DMS153 treated with DMSO at 0.1 percent for 48 hours (cell line): ENCODE measurements at regions not wholly inside any gene's neighbourhood (a gene's known extent, or its start where the extent isn't known, plus 50 kb on each side); places are given as distances from the start of the nearest gene placed in this dataset.

ENCODE experiments used
- DNase-seq: peaks from one replicate; lab custom pipeline; 2025; ENCODE audit not compliant: unreplicated experiment; lab: John Stamatoyannopoulos, UW

DNA sequence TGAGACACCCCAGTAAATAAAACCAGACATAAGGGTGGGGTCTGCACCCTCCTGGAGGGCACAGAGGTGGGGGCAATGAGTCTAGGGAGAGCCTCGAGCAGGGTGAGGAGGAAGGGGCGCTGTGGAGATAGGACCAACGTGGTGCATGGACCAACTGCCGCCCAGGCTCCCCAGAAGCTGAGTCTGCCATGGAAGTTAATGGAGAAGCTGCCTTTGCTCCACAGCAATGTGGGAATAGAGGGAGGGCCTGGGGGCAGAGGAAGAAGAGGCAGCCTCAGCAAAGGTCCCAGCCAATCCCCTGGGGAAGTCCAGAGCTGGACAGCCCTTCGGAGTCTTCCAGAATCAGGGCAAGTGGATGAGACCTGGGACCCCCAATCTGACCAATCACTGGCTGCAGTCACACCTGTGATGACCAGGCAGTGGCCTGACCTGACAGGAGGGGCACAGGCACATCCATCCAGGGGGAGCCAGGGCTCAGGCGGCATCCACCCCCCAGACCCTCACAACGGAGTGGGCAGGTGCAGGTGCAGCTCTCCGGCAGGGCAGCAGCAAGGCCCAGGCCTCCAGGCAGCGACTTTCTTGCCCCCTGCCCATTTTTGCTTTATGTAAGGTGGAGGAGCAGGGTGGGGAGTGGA is 242.2 kb upstream of the PPP2R2D start:
- no peak for DNase-seq

DNA sequence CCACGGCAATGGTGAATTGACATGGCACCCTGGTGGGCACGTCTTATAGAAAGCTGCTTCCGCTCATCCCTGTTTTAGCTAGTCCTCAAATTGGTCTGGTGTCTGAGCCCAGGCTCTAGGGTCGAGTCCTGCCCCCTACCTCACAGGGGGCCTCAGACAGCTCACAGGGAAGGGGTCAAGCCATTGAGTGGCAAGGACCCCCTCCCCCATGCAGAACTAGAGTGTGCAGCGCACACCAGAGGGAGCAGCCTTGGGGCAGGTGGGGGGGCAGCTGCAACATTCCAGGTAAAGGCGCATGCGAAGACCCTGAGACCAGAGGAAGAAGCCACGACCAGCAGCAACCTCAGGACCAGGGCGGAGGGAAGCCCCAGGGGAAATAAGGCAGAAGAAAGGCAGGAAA is 240.4 kb upstream of the PPP2R2D start:
- DNase-seq, result no peak

DNA sequence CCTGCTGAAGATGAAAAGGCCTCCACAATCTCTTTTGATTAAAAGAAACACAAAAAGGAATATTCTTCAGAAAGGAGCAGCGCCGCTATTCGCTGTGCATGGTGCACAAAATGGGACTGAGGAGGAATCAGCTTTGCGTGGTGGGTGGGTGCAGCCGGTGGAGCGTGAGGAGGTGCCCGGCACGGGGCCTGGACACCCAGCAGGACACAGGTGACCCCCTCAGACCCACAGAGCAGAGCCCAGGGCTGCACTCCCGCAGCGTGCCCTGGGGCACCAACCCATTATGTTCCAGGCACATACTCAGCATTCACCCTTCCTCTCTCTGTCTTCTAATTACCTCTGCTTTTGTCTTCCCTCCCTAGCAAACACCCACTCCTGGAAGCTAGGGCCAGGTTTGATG is 238.0 kb upstream of the PPP2R2D start:
- no peak for DNase-seq

- peak; percentile 78 for DNase-seq
Observed at GRCh38 chr10:131663351-131663750, 237.5 kb upstream of the PPP2R2D start.

DNA sequence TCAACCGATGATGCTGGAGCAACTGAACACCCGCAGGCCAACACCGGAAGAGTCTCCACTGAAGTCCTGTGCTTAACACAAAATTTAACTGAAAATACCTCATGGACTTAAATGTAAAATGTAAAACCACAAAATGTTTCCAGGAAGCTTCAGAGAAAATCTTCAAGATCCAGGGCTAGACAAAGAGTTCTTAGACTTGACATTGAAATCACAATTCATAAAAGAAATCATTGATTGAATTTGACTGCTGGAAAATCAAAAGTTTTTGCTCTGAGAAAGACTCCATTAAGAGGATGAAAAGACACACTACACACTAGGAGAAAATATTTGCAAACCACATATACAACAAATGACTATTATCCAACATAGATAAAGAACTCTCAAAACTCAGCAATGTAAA is 234.7 kb upstream of the PPP2R2D start:
- no peak for DNase-seq

DNA sequence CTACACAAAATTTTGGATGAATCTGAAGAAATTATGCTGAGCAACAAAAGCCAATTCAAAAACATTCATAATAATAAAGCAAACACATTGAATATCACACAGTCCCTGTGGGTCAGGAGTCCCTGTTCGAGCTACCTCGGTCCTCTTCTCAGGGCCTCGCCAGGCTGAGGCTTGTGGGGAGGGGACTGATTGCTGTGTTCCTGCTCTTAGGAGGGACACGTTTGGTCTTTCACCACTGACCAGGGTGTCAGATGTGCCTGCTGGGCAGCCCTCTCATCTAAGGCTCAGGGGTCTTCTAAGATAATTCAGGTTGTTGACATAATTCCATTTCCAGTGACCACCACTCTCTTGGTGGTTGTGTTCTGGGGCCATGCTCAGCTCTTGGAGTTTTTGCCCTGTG is 233.8 kb upstream of the PPP2R2D start:
- no peak for DNase-seq

DNA sequence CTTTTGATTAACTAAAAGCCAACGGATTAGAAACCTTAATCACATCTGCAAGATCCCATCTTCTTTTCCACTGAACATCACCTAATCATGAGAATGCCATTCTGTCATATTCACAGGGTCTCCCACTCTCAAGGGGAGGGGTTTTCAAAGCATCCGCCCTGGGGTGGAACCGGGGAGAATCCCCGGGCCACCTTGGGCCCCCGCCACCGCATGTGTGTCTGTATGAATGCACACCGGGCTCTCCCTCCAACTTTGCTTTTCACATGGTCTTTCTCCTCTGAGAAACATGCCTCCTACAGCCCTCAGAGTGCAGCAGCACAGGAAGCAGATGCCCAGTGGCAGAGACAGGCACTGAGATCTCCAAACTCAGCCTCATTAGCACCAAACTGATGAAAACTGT is 233.2 kb upstream of the PPP2R2D start:
- DNase-seq, result no peak

DNA sequence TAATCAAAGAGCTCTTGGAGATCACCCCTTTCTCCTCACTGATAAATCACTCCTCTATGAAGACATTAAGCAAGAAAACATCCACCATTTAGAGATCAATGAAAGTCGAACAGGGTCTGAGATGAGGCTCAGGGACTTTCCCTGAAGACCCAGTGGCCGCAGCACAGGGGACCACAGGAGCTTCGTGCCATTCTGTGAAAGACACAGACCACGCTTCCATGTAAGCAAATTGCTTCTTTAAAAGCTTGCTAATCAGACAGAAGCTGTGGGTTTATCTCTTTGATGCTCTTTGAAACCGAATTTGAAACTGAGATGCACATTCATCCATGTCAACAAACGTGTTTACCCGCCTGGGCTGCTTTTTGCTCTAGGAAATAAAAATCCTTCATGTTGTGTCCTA is 231.9 kb upstream of the PPP2R2D start:
- DNase-seq, result no peak

DNA sequence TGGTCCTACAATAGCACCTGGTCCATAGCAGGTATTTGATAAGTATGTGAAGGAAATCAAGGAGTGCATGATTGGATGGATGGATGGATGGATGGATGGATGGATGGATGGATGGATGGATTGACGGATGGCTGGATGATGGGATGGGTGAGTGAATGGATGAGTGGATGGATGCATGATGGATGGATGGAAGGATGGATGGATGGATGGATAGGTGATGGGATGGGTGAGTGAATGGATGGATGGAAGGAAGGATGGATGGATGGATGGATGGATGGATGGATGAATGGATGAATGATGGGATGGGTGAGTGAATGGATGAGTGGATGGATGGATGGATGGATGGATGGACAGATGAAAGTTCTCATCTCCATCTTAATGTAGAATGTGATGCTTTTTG is 231.0 kb upstream of the PPP2R2D start:
- DNase-seq, result no peak

DNA sequence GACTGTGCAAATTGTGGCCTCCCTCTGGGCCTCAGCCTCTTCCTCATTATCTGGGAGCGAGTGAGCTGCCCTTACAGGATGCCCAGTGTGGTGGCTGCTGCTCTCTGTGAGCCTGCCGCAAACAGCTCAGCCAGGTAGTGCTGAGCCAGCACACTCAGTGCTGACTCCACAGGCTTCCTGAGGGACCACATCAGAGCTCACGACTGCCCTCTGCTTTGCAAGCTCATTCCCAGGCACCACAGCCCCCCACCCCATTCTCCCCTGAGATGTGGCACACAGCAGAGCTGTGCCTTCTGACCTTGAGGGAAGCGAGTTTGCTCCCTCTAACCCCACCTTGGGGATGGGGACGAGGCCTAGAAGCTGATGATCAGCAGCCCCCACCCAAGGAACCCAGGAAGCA is 230.5 kb upstream of the PPP2R2D start:
- DNase-seq, result no peak

GRCh38 chr10:131673396-131673795 is 227.4 kb upstream of the PPP2R2D start:
- DNase-seq, result no peak

- DNase-seq, result no peak
Observed at GRCh38 chr10:131674130-131674529, 226.7 kb upstream of the PPP2R2D start.

DNA sequence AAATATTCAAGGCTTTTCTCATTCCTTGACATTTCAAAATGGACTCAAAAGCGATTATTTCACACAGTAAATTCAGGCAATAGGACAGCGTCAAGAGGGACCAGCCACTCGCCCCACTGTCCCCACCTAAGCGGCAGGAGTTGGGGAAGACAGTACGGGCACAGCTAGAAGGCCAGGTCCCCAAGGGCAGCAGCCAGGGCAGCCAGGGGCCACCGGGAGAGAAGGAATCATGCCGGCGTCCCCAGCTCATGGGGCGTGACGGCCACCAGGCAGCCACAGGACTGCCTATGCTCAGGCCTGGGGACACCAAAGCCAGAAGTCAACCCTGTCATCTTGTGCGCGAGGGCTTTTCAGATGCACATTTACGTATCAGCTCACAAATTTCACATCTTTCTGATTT is 225.7 kb upstream of the PPP2R2D start:
- DNase-seq, result no peak

- no peak for DNase-seq
Observed at GRCh38 chr10:131676046-131676799, 224.6 kb upstream of the PPP2R2D start.

DNA sequence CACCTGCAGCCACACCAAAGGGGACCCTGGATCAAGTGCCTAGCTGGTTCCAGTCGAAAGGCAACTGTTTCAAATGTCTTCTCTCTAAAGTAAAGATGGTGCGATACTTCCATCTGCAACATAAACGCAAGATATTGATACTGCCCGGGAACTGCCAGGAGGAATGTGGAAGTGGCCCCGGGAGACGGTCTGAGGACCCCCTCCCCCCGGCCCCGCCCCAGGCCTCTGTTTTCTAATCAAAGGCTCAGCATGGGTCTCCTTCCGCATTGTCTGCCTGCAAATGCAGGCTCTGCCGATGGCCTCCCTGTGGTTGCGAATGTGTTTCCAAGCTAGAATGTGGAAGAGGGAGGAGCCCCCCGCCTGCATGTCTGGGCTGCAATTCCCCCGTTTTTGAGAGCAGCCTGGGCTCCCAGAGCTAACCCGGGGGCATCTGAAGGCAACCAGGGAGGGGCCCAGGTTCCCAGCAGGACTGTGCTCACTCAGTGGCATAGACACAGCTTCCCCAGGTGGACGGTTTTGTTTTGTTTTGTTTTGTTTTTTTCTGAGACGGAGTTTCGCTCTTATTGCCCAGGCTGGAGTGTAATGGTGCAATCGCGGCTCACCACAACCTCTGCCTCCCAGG is 223.9 kb upstream of the PPP2R2D start:
- no peak for DNase-seq

GRCh38 chr10:131677671-131678070 is 223.1 kb upstream of the PPP2R2D start:
- DNase-seq, result no peak

- no peak for DNase-seq
Observed at GRCh38 chr10:131678171-131678570, 222.6 kb upstream of the PPP2R2D start.

- no peak for DNase-seq
Observed at GRCh38 chr10:131678613-131679012, 222.2 kb upstream of the PPP2R2D start.

DNA sequence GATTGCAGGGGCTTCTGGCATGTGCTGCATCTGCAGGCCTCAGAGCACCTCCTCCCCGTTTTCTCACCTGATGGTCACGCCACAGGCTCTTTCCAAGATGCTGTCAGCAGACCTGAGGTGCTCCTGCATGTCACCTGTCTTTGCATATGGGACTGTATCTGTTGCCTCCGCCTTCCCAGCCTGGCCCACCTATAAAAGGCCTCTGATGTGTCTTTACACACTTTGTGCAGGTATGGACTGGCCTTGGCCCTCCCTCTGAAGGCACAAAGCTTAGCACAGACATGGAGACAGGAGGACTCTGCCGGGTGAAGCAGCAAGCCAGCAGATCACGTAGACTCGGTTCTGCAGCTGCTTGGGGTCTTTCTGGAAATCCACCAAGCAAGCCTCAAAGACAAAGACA is 220.9 kb upstream of the PPP2R2D start:
- no peak for DNase-seq

- no peak for DNase-seq
Observed at GRCh38 chr10:131681122-131681521, 219.7 kb upstream of the PPP2R2D start.

DNA sequence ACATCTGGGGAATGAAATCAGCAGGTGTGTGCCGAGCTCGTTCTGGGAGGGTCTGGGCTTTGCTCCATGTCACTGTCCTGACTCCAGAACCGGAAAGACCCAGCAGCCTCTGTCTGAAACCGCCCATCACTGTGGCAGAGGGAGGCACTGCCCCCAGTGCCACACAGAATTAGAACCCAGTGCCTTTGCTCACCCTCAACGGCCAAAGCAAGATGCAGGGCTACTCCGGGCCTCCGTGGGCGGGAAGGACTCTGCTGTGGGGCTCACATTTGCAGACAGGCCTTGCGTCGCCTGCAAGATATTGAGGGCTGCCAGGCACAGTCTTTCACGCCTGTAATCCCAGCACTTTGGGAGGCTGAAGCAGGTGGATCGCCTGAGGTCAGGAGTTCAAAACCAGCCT is 219.2 kb upstream of the PPP2R2D start:
- DNase-seq, result no peak

DNA sequence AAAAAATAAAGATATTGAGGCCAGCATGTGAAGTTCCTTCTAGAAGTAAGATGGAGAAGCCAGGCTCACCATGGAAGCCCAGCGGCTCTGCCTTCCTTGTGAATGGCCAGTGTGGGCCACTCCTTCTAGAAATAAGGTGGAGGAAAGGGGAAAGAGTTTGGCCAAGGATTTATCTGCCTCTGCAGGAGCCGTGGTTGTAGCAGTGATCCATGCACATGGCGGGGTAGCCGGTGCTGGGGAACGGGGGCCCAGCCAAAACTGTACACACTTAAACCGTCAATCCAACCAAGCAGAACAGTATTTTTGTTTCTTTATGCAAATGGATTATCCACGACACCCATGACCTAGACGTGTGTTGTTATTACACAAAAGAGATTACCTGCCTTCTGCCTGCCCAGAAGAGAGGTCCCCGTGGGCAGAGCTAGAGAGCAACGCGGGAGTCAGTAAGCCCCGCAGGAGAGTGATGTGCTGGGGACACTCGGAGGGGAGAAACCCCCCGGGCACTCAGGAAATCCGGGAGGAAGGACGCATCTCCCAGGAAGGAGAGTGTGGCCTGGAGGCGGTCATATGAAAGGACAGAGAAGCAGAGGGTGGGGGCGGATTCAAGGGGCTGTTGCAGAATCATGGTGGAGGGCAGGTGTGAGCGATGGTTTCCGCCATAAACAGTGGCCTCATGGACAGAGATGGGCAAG is 218.4 kb upstream of the PPP2R2D start:
- no peak for DNase-seq
